IMR-90 (cell line): ENCODE measurements at regions not wholly inside any gene's neighbourhood (a gene's known extent, or its start where the extent isn't known, plus 50 kb on each side); places are given as distances from the start of the nearest gene placed in this dataset.

Source experiments
- ATAC-seq: fragments of 200-7000 bp; cut with Tn5 transposase; 2 replicates; pipeline ENCODE4 v1.9.1; 2020; ENCODE audit warnings: low read depth, mild to moderate bottlenecking, moderate library complexity
- BruUV-seq: library from RNA; stranded (reverse); fragments of 400-500 nt; replicated peaks from 2 replicates; lab custom pipeline; 2021; lab: Mats Ljungman, UMichigan
- CTCF ChIA-PET: fragments of 300-600 bp; formaldehyde crosslinking; extraction: SDS; loops from one replicate; lab custom pipeline; 2021; ENCODE audit warnings: antibody characterized with exemption; lab: Yijun Ruan, JAX
- POLR2A ChIA-PET: fragments of 300-600 bp; sonication (Branson Sonifier 250); formaldehyde crosslinking; loops from one replicate; lab custom pipeline; 2022; ENCODE audit warnings: antibody characterized with exemption; ENCODE audit not compliant: unreplicated experiment; lab: Charles Lee
- DNase-seq: peaks from one replicate; pipeline ENCODE4 v3.0.0; 2013
- H2AFZ ChIP-seq: replicated peaks from 2 replicates; pipeline ENCODE3; 2013; ENCODE audit warnings: low read length, mild to moderate bottlenecking; ENCODE audit not compliant: poor library complexity
- H2AK5ac ChIP-seq: 2 replicates; pipeline ENCODE4 v1.6.1; 2013; ENCODE audit warnings: low read depth, low read length, inconsistent platforms
- H2AK9ac ChIP-seq: replicated peaks from 2 replicates; pipeline ENCODE3; 2013; ENCODE audit warnings: mild to moderate bottlenecking, low read depth, low read length, moderate library complexity; ENCODE audit not compliant: poor library complexity
- H2BK120ac ChIP-seq: 2 replicates; pipeline ENCODE4 v1.6.1; 2013; ENCODE audit warnings: low read depth, low read length, inconsistent platforms
- H2BK15ac ChIP-seq: 3 replicates; pipeline ENCODE4 v1.6.1; 2013; ENCODE audit warnings: low read depth, low read length, inconsistent platforms
- H2BK20ac ChIP-seq: 2 replicates; pipeline ENCODE4 v1.6.1; 2013; ENCODE audit warnings: low read depth, mild to moderate bottlenecking, inconsistent platforms, low read length, moderate library complexity
- H2BK5ac ChIP-seq: 2 replicates; pipeline ENCODE4 v1.6.1; 2013; ENCODE audit warnings: mild to moderate bottlenecking, low read depth, low read length, inconsistent platforms; ENCODE audit not compliant: poor library complexity, severe bottlenecking
- H3K14ac ChIP-seq: replicated peaks from 2 replicates; pipeline ENCODE4 v1.6.1; 2013; ENCODE audit warnings: low read depth, low read length, inconsistent platforms
- H3K18ac ChIP-seq: 2 replicates; pipeline ENCODE4 v1.6.1; 2013; ENCODE audit warnings: low read depth, low read length, control low read depth
- H3K23ac ChIP-seq: 2 replicates; pipeline ENCODE4 v1.6.1; 2013; ENCODE audit warnings: low read depth, low read length, inconsistent platforms
- H3K27ac ChIP-seq: 2 replicates; pipeline ENCODE4 v1.5.1; 2013; ENCODE audit warnings: mild to moderate bottlenecking, control low read depth, low read length; ENCODE audit not compliant: insufficient read depth
- H3K27me3 ChIP-seq: 2 replicates; pipeline ENCODE4 v1.6.1; 2013; ENCODE audit warnings: low read length; ENCODE audit not compliant: control insufficient read depth, insufficient read depth
- H3K36me3 ChIP-seq: 2 replicates; pipeline ENCODE4 v1.6.1; 2013; ENCODE audit warnings: low read length, mixed read lengths; ENCODE audit not compliant: control insufficient read depth, insufficient read depth
- H3K4ac ChIP-seq: 2 replicates; pipeline ENCODE4 v1.6.1; 2013; ENCODE audit warnings: low read depth, low read length, inconsistent platforms
- H3K4me1 ChIP-seq: 2 replicates; pipeline ENCODE4 v1.6.1; 2013; ENCODE audit warnings: low read length, mixed read lengths; ENCODE audit not compliant: control insufficient read depth, insufficient read depth
- H3K4me2 ChIP-seq: 2 replicates; pipeline ENCODE4 v1.6.1; 2013; ENCODE audit warnings: low read depth, mild to moderate bottlenecking, control low read depth, low read length, moderate library complexity
- H3K4me3 ChIP-seq: 2 replicates; pipeline ENCODE4 v1.5.1; 2013; ENCODE audit warnings: low read depth, mild to moderate bottlenecking, control low read depth, low read length, moderate library complexity; ENCODE audit not compliant: insufficient read depth
- H3K56ac ChIP-seq: 2 replicates; pipeline ENCODE4 v1.6.1; 2013; ENCODE audit warnings: low read length, inconsistent platforms; ENCODE audit not compliant: insufficient read depth; ENCODE audit errors: extremely low read depth
- H3K79me1 ChIP-seq, 2 experiments: 2 replicates each; pipeline ENCODE4 v1.6.1; 2013; ENCODE audit warnings: low read length in 2 of 2, inconsistent platforms in 1 of 2, low read depth in 1 of 2
- H3K9ac ChIP-seq: 2 replicates; pipeline ENCODE4 v1.6.1; 2013; ENCODE audit warnings: low read depth, low read length, control low read depth
- H3K9me1 ChIP-seq: 2 replicates; pipeline ENCODE4 v1.6.1; 2013; ENCODE audit warnings: low read length, inconsistent platforms; ENCODE audit not compliant: insufficient read depth
- H3K9me3 ChIP-seq: 2 replicates; pipeline ENCODE4 v1.6.1; 2013; ENCODE audit warnings: low read length; ENCODE audit not compliant: control insufficient read depth, insufficient read depth
- H4K20me1 ChIP-seq: 2 replicates; pipeline ENCODE4 v1.6.1; 2013; ENCODE audit warnings: low read length, inconsistent platforms; ENCODE audit not compliant: insufficient read depth
- H4K5ac ChIP-seq: 2 replicates; pipeline ENCODE4 v1.6.1; 2013; ENCODE audit warnings: mild to moderate bottlenecking, low read depth, low read length, control low read depth
- H4K8ac ChIP-seq, 2 experiments: 2 replicates each; pipeline ENCODE4 v1.6.1; 2013; ENCODE audit warnings: low read depth in 2 of 2, low read length in 2 of 2, control low read depth in 1 of 2, inconsistent platforms in 1 of 2
- H4K91ac ChIP-seq: 2 replicates; pipeline ENCODE4 v1.6.1; 2013; ENCODE audit warnings: low read depth, low read length, inconsistent platforms; ENCODE audit not compliant: insufficient read depth
- BHLHE40 ChIP-seq: fragments of 150-350 bp; IDR thresholded peaks from 2 replicates; pipeline ENCODE4 v1.6.1; 2016; ENCODE audit warnings: mild to moderate bottlenecking, low read depth, low read length
- ELK1 ChIP-seq: fragments of 150-350 bp; IDR thresholded peaks from 2 replicates; pipeline ENCODE4 v1.6.1; 2016; ENCODE audit warnings: low read depth, mild to moderate bottlenecking, low read length, moderate library complexity, borderline replicate concordance
- MAFK ChIP-seq: IDR thresholded peaks from 2 replicates; pipeline ENCODE4 v1.6.1; 2012; ENCODE audit warnings: low read depth, low read length, improper control_type of control experiment
- MAZ ChIP-seq: IDR thresholded peaks from 2 replicates; pipeline ENCODE4 v1.6.1; 2012; ENCODE audit warnings: low read depth, mild to moderate bottlenecking, low read length, improper control_type of control experiment, moderate library complexity, borderline replicate concordance
- RAD21 ChIP-seq: IDR thresholded peaks from 2 replicates; pipeline ENCODE4 v1.6.1; 2012; ENCODE audit warnings: low read length, improper control_type of control experiment
- WGBS, 2 experiments: methylation state at CpG; one replicate each; pipeline versions ENCODE4 v1.1.5 to v1.1.7; 2013; ENCODE audit warnings: missing lambda C conversion rate in 2 of 2; ENCODE audit not compliant: insufficient read length in 1 of 2; ENCODE audit errors: extremely low coverage in 2 of 2; 5-methylcytosine and 5-hydroxymethylcytosine counted together
- dilution Hi-C: fragments of 300-500 bp; cut with HindIII; formaldehyde crosslinking; loops from one replicate; pipeline ENCODE4 v1.14.3; 2018; ENCODE audit warnings: low sequenced_read_pairs; ENCODE audit not compliant: unreplicated experiment
- in situ Hi-C: fragments of 300-500 bp; cut with MboI; formaldehyde crosslinking; loops from 3 replicates; pipeline ENCODE4 v1.14.3; 2019; ENCODE audit warnings: low sequenced_read_pairs, inconsistent platforms, mixed read lengths
- intact Hi-C: fragments of 100-400 bp; cut with micrococcal nuclease; formaldehyde crosslinking; loops from 2 replicates; pipeline ENCODE4 v1.10.0; 2022

GRCh38 chr16:63553980-63554379, 1517.7 kb upstream of the CDH8 start:
- TF ChIP-seq RAD21 (no peak), MAZ (no peak), ELK1 (no peak), MAFK (peak; percentile 22; the same call in 1 of the 2 replicates), BHLHE40 (no peak)
- POLR2A ChIA-PET, result no interaction called here

More at GRCh38 chr16:63553980-63554379, 1517.7 kb upstream of the CDH8 start:
- Histone ChIP-seq H2BK15ac (no peak overlapping the region), H3K4me1 (no peaks in the 10 kb centered on the region), H3K9me3 (no peaks in the 10 kb centered on the region), H4K5ac (no peak overlapping the region), H2AK9ac (no peak overlapping the region), H2BK5ac (no peak overlapping the region), H2BK120ac (no peak overlapping the region), H2AK5ac (no peak overlapping the region), H3K4me2 (no peak overlapping the region), H4K91ac (no peak overlapping the region), H3K9me1 (no peaks in the 10 kb centered on the region), H3K14ac (no peak overlapping the region), H4K8ac (no peak overlapping the region), H3K4me3 (no peak overlapping the region), H3K27me3 (no peaks in the 10 kb centered on the region), H3K79me1 (no peaks in the 10 kb centered on the region), H3K23ac (no peak overlapping the region), H3K18ac (no peak overlapping the region), H3K56ac (no peak overlapping the region), H3K36me3 (no peaks in the 10 kb centered on the region), H3K4ac (no peak overlapping the region), H2AFZ (no peak overlapping the region), H3K9ac (no peak overlapping the region), H2BK20ac (no peak overlapping the region), H3K27ac (no peak overlapping the region), H4K20me1 (no peaks in the 10 kb centered on the region)
- no peak for DNase-seq
- intact Hi-C loops, result no loop called here
- dilution Hi-C loops, result no loop called here
- in situ Hi-C loops, result no loop called here
- no peak for ATAC-seq
- CTCF ChIA-PET, result no interaction called here
- no CpG with 5 or more reads among the region's 1 CpG for WGBS, 2 experiments
- no TSS peak for BruUV-seq
